AG08396 (cell line): ENCODE measurements at regions not wholly inside any gene's neighbourhood (a gene's known extent, or its start where the extent isn't known, plus 50 kb on each side); places are given as distances from the start of the nearest gene placed in this dataset.
"Not testable (repeated sequence)": the region's sequence is repeated elsewhere in the genome, so short reads cannot be mapped to it uniquely, and the experiment has no call there.

Experiments
- DNase-seq: peaks from one replicate; pipeline ENCODE4 v3.0.0; 2012; ENCODE audit warnings: low spot score, mixed read lengths

DNA sequence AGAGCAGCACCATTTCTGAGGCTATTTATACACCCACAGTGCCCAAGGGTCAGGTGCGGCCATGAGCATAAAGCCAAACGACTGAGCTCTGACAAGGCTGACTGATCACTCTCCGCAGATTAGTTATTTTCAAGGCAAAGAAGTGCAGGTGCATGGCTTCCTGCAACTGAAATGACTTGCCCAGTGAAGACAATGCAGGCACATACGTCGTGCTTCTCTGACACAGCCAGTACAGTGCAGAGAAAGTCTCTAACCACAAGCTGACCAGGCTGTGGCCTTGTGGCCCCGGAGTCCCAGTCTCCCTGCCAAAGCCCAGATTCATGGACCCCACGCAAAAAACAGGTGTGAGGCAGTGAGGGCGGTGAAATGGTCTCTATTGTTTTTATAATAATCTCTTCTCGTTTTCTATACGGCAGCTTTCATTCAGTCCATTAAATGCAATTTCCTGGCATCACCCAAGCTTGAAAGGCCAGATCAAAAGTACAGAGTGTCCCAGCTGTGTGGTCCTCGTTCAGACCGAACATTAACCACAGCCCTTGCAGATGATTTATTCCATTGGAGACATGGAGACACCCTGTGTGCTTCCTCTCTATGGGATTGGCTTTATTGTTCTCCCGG lies 447.0 kb upstream of the ID2 start:
- DNase-seq: no peak

DNA sequence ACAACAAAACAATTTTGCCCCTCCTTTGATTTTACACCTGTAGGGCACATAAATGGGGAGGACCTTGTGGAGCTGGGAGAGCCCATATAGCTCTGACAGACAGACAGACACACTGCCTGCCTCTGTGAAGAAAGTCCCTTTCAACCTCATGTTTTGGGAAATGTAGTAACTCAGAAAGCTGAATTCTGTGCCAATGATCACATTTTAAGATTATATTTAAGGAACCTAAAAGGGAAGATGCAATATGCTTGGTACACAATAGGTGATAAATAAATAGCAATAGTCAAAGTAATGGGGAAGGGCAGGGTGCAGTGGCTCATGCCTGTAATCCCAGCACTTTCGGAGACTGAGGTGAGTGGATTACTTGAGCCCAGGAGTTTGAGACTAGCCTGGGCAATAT lies 446.4 kb upstream of the ID2 start:
- DNase-seq: no peak

DNA sequence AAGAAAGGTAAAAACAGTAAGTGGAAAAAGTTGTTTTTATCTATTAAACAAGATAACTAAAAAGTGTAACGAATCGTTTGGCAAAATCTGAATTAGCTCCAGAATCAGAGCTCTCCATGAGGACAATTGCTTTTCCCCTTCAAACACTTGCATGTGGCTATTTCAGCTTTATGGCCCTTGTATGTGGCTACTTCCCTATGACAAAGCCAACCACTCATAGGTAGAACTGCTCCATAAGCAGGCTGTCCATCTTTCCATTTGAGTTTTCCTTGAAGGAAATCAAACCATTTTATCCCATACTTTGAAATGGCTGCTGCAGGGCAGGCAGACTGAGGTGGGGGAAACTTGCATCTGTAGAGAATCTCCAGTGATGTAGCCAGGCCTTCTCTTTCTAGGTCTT lies 445.5 kb upstream of the ID2 start:
- no peak for DNase-seq

DNA sequence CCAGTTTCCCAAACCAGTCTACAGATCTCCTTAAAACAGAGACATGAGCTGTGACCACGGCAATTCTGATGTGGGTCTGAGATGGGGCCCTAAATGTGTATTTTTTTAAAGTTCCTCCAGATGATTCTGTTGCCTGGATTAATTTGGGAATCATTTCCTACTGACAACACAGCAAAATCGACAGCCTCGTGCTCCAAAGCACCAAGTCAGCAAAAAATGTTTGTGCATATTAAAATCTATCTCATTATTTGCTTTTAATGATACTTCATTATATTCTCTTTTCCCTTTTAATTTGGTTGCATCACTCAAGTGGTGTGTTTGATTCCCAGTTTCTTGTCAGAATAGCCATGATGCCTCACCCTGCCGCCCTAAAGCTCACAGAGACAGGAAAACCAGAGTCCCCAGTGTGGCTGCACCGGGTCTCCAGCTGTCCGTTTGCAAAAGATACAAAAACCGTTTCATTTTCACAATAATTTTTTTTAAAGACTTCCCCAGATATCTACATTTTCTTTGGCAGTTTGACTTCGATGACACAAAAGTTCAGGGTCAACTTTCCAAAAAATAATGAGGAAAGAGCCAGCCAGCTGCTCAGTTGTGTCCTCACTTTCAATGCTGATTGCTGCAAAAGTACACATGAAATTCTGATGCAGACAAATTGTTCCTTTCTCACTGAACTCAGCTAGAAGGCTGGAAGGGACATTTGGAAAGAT lies 443.2 kb upstream of the ID2 start:
- DNase-seq: no peak

DNA sequence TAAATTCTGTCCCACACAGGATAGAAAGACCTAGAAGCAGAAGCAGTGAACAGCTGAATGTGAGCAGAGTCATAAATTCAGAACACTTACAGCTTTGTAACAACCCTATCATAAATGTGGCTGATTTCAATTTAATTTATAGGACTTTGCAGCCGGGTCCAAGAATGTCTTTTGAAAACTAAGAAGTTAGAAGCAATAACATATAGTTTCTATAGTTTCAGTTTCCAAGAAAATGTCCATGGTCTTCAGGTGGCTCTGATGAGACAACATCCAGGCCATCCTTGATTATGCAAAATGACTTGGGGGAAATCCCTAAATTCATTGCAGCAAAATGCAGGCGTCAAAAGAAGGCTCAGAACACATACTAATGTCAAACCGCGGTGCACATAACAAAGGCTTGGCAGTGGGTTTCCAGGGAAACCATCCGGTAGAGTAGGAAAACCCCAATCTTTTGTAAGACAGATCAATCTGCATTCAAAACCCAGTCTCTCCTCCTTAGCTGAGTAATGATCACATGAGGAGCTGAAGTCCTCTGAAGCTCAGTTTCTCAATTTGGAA lies 442.2 kb upstream of the ID2 start:
- DNase-seq: no peak

DNA sequence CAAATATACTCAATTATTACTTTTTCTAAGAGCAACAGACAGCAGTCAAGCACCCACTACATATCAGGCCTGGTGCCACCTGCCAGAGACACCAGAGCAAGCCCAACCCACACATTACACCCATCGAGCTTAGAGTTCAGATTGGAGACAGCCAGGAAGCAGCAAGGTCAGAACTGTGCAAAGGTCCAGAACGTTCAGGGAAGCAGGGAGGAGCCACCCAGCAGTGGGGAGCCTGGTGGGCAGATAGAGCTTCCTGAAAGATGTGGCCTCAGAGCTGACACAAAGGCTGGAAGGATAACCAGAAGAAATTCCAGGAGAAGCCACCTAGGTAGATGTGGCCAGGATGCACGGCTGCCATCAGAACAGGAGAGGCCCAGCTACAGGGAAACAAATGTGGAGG lies 440.5 kb upstream of the ID2 start:
- DNase-seq: no peak

DNA sequence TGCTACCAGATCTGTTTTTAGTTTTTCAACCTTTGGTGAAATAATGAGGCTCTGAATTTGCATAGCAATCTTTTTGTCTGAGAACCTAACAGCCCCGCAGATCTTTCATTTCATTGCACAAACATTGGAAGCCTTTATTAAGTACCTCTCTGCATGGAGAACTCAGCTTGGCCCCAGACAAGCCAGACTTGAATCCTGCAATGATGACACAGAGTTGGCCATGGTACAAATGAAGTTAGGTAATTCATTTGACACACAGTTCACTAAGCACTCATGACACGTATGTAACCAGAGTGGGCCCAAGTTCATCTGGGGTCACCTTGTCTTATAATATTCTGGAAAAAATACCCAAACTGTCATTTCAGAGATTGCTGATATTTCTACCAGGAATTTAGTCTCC lies 439.1 kb upstream of the ID2 start:
- DNase-seq: no peak

DNA sequence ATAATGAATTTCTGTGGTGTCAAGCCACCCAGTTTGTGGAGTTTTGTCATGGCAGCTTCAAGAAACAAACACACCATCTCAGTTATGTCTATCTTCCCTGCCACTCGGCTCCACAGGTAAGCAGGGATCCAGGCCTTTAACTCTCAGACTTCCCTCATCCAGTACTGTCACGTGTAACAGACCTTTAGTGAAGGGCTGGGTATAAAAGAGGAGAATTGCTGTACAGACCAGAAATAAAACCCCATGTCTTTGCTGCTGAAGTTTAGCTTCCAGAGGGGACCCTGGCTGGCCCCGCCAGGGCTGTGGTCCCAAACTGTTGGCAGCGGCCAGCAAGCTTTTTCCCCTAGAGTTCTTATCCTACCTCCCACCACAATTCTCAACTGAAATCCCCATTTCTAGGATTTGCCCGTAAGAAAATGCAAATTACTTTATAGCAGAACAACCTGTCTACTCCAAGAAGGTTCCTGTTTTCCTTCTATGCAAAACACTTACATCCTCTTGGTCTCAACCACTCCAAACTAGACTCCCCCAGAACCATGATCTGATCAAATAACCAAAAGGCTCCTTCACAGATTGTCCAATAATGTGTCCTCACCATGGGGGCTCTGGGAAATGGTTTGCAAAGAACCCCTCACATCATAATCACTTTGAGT lies 438.0 kb upstream of the ID2 start:
- no peak for DNase-seq

DNA sequence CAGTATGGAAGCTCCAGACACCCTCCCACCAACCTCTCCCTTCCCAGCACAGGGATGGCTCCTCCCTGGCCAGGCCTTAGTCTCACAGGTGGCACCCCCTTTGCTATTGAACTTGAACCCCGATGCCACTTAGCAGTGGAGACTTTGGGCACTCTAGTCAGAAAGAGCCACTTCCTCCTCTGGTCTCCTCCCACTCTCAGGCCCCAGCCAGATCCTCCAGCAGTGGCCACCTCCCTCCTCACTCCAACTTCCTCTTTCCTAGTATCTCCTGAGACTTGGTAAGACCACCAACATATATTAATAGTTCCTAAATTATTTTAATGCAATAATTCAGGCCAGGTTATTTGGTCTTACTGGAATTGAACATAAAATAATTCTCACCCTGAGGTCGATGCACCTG lies 437.2 kb upstream of the ID2 start:
- DNase-seq: no peak

DNA sequence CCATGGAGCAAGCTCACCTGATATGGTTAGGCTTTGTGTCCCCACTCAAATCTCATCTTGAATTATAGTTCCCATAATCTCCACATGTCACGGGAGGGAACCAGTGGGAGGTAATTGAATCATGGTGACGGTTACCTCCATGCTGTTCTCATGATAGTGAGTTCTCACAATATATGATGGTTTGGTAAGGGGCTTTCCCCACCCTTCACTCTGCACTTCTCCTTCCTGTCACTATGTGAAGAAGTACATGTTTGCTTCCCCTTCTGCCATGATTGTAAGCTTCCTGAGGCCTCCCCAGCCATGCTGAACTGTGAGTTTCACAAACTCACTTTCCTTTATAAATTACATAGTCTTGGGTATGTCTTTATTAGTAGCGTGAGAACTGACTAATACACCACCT lies 435.7 kb upstream of the ID2 start:
- DNase-seq: no peak

DNA sequence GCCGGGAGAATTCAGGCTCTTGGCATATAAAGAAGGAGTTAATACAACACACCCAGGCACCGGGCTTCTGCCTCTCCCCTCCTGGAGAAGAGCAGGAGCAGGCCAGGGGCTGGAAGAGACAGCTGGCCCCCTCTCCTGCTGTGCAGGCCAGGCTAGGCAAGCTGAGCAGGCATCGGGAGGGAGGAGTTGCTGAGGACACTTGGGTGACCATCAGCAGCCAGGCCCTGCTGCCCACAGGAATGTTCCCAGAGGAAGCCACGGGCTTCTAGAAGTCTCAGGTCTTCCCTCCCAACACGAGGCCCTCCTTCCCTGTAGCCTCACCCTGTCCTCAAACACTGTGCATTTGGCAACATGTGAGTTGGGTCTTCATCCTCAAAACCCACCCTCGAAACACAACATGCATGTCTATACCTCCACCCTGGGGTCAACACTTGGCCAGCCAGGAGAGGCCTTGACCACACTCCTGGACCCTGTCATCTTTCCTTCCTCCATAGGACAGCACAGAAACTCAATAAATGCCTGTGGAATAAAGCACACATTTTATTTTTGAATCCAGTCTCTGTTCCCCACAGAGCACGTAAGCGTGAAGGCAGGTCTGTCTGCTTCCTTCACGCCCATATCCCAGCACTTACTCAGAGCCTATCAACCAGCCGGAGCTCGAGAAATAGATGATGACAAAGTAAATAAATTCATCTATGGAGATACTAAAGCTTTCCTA lies 433.8 kb upstream of the ID2 start:
- DNase-seq: peak; percentile 57

DNA sequence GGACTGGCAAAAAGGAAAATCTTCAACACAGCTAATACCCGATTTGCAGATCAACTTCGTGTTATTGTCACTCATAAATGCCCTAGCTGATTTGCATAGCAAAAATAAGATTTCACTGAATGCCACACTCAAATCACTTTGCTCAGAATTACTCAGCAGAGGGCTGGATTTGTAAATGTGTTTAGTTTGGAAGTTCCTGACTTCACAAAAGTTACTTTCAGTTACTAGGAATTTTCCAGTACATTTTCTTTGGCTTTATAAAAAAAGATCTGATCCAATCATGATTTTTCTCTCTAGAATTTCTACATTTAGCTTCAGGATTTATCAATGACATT lies 433.3 kb upstream of the ID2 start:
- no peak for DNase-seq

DNA sequence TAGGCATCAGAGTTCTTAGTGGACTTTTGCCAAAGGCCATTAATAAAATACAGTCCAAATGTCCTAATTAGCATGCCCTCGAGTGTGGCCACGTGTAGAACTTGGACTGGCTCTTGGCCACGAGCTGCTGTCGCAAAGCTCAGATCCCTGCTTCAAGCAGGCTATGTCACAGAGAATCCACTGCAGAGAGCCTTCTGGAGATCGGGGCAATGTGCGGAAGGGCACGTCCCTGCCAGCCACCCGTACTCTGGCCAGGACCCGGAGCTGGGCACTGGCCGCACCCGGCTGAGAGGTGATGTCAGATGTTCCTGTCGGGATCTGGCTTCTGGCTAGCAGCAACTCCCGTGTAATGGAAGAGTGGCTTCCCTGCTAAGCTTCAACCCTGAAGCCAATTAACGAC lies 432.7 kb upstream of the ID2 start:
- peak; percentile 9 for DNase-seq

DNA sequence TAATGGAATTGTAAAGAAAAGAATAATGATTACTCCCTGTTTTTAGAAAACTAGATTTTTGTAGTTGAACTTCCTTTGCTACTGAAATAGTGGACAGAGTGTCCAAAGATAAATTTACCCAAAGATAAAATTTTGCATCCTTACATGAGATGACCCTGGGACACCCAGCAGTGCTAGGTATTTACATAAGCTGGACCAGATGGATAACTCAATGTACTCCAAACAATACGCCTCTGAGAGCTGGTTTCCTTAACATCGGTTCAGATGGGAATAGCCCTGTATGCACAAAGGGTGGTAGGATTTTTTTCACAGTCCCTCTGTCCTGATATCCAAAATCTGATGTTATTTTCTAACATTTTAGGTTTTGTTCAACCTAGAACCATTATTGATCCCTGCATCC lies 432.1 kb upstream of the ID2 start:
- no peak for DNase-seq

DNA sequence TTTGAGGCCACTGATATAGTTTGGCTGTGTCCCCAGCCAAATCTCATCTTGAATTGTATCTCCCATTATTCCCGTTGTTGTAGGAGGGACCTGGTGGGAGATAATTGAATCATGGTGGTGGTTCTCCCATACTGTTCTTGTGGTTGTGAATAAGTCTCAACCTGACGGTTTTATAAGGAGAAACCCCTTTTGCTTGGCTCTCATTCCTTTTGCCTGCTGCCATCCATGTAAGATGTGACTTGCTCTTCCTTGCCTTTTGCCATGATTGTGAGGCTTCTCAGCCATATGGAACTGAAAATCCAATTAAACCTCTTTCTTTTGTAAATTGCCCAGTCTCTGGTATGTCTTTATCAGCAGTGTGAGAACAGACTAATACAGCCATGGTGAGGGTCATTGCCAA lies 431.6 kb upstream of the ID2 start:
- DNase-seq: not testable (repeated sequence)

DNA sequence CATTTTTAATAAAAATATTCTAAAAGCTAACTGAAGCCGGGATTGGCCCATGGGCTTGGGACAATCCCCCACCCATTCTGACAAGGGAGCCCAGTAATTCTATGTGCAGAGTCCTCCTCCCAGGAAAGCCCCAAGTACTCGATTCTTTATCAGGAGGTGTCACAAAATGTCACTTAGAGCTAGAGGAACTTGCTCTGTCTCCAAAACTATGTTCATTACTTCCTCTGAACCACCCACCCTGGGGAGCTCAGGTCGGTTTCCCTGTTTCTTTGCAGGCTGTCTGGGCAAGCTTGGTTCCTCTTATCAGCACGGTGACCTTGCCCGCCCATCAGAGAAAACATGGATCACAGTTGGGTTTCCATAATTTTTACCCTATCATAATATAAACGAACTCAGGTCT lies 430.6 kb upstream of the ID2 start:
- DNase-seq: no peak

DNA sequence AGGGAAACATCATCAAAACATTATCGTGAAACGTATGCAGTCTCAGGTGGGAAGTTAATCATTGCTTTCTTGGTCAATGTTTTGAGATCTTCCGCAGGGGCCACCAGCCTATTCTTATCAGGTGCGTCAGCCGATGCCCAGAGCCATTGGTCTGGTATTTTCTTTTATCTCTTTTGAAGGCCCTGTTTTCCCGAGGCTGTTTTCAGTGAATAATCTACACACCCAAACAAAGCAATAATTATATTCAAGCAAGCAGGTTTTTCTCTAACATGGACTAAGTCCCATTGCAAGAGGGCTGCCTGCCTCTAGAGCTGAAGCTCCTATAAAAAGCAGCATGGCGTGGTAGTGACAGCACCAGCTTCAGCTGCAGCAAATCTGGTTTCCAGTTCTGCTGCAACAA lies 430.0 kb upstream of the ID2 start:
- no peak for DNase-seq

DNA sequence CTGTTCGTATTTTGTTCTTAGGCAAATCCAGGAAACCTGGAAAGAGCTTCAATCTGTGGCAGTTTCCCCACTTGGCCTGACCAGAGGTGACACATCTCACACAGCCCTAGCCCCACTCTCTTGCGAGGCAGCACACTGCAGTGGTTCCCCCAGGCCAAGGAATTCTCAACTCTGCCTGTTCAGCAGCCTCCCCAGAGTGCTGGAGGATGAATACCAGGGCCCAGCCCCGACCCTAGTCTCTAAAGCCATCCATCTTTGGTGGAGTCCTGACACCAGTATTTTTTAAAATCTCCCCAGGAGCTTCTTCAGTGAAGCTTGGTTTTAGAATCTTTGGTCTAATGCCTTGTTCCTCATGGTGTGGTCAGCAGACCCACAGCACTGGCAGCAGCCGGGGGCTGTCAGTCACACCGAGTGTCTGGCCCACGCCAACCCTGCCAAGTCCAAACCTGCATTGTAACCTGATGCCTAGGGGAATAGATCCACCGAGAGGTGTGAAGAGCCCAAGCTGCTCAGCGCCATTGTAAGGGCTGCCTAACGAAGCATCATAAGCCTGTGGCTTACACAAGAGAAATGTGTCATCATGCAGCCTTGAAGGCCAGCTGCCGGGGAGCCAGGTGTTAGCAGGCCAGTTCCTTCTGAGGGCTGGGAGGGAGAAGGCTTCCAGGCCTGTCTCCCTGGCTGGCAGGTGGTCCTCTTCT lies 428.7 kb upstream of the ID2 start:
- DNase-seq: no peak

DNA sequence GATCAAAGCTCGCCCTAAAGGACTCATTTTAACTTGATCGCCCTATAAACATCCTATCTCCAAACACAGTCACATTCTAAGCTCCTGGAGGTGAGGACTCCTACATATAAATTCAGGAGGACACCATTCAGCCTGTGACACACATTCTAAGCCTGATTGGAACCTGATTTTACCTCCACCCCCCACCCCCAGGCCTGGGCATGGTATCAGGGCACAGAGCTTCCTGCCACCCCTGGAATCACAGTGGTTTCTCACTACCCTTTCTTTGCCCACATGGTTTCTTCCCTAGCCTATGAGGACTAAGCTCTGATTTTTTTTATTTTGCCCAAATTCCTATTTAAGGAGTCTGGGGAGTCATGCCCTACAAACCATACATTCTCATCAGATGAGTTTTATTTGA lies 428.1 kb upstream of the ID2 start:
- no peak for DNase-seq

DNA sequence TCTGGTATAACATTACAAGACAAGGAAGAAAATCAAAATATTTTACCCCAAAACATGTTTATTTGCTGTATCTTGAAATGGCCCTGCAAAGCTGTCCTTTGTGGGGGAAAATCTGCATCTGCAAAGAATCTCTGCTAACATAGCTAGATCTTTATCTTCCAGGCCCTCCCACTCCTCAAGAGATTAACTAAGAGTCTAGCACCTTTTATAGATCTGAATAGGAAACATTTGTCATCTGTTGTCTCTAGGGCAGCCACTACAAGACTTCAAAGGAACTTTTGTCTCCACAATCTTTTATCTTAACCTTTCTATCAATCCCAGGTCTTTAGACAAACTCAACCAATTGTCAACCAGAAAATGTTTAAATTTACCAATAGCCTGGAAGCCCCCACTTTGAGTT lies 427.6 kb upstream of the ID2 start:
- not testable (repeated sequence) for DNase-seq

DNA sequence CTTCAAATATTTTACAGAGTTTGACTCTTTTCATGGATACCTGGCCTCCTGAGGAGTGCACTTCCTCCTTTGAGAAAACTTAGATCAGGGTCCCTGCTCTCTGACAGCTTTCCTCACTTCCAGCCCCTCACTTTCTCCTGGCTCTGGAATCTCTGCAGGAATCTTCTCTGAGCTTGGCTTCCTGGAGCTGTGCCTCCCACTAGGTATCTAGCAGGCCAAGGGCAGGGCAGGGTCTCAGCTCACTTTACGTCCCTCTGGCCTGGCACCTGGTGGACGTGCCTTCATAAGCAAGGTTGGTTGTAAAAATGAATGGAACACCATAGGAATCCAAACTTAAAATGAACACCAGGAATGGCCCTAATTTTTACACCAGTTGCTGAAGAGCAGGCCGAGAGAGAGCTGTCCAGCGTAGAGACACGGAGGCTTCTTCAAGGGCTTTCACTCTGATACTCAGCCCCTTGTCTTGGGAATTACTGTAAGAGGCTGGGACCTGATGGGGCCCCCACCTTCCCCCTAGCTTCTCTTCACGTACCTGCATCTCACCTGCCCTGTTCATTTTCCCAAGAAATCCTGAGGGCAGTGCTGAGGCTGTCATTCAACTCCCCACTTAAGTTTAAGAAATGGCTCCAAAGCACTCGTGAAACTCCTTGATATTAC lies 426.9 kb upstream of the ID2 start:
- no peak for DNase-seq

DNA sequence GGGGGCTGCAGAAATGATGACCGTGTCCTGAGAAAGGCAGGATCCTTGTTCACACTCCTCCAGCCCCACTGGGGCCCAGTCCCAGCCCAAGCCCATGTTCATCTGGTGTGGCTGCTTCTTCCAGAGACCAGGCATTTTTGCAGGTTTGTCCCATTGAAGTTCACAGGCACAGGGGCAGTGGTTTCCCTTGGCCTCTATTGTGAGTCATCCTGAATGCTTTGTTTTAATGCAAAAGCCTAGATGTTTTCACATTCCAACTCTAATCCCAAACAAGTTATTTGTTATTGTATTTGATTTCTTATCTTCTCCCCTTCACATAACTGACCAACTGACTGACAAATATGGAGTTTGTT lies 426.4 kb upstream of the ID2 start:
- DNase-seq: no peak
